ENCODE measurements at regions not wholly inside any gene's neighbourhood (a gene's known extent, or its start where the extent isn't known, plus 50 kb on each side); places are given as distances from the start of the nearest gene placed in this dataset.

GRCh38 chr15:36370731-36371112 lies 208.7 kb upstream of the CDIN1 start:
- no peaks in the 10 kb centered on the region for H3K36me3 ChIP-seq
- no peaks in the 10 kb centered on the region for H3K27me3 ChIP-seq
- no peaks in the 10 kb centered on the region for H3K9me3 ChIP-seq
- no peak overlapping the region for H3K27ac ChIP-seq
- H3K4me1 ChIP-seq, result no peaks in the 10 kb centered on the region
- no peak for DNase-seq (ENCODE audit: low spot score in 2 of 2)
- H3K4me3 ChIP-seq, result no peak overlapping the region
- TF ChIP-seq, protein P1, sequence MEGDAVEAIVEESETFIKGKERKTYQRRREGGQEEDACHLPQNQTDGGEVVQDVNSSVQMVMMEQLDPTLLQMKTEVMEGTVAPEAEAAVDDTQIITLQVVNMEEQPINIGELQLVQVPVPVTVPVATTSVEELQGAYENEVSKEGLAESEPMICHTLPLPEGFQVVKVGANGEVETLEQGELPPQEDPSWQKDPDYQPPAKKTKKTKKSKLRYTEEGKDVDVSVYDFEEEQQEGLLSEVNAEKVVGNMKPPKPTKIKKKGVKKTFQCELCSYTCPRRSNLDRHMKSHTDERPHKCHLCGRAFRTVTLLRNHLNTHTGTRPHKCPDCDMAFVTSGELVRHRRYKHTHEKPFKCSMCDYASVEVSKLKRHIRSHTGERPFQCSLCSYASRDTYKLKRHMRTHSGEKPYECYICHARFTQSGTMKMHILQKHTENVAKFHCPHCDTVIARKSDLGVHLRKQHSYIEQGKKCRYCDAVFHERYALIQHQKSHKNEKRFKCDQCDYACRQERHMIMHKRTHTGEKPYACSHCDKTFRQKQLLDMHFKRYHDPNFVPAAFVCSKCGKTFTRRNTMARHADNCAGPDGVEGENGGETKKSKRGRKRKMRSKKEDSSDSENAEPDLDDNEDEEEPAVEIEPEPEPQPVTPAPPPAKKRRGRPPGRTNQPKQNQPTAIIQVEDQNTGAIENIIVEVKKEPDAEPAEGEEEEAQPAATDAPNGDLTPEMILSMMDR (IDR thresholded peaks at IDR 0.05), result no peak
- TF ChIP-seq EP300 (IDR thresholded peaks at IDR 0.05), result no peak
- no peak for TF ChIP-seq POLR2A (IDR thresholded peaks at IDR 0.05)

DNA sequence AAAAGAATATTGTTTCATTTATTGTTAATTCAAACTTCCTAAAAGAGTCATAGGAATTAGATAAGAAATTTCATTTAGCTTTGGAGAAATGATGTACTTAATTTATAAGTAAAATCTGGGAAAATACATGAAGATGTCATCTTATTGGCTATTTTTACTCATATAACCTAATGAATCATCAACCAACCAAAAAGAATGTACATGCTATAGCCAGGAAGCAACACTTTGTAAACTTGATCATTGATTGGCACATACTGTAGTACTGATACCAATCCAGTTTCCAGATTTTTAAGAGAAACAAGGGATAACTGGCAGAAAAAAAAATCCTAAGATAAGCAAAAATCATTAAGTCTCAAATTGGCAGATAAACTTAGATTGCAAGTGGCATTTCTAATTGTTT lies 207.9 kb upstream of the CDIN1 start:
- no peak for DNase-seq (ENCODE audit: low spot score in 2 of 2)
- H3K4me1 ChIP-seq, result no peaks in the 10 kb centered on the region
- H3K4me3 ChIP-seq, result no peak overlapping the region
- no peaks in the 10 kb centered on the region for H3K9me3 ChIP-seq
- TF ChIP-seq, protein P1 (IDR thresholded peaks at IDR 0.05), result no peak
- TF ChIP-seq EP300 (IDR thresholded peaks at IDR 0.05) (no peak), POLR2A (IDR thresholded peaks at IDR 0.05) (no peak)
- H3K36me3 ChIP-seq, result no peaks in the 10 kb centered on the region
- H3K27me3 ChIP-seq, result no peaks in the 10 kb centered on the region
- H3K27ac ChIP-seq, result no peak overlapping the region

DNA sequence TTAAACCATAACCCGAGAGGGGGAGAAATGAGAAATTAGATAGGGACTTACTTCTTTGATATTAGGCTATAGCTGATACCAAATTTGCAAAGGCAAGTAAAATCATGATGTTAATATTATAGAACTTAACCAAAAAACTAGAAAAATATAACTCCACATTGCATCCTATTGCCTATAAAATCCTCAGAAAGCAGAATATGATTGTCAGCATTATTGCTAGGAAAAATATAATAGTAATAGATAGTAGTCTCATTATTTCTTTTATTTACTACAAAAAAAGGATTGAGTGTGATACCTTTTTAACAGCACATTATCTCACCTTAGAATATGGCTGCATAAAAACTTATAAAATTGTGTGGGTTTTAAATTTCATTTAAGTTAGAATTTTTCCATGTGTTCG lies 206.5 kb upstream of the CDIN1 start:
- Histone ChIP-seq H3K4me3 (no peak overlapping the region), H3K4me1 (no peaks in the 10 kb centered on the region), H3K27me3 (no peaks in the 10 kb centered on the region), H3K36me3 (no peaks in the 10 kb centered on the region), H3K27ac (no peak overlapping the region), H3K9me3 (no peaks in the 10 kb centered on the region)
- no peak for TF ChIP-seq EP300 (IDR thresholded peaks at IDR 0.05)
- TF ChIP-seq, protein P1 (IDR thresholded peaks at IDR 0.05), result no peak
- TF ChIP-seq POLR2A (IDR thresholded peaks at IDR 0.05), result no peak
- 88 to 89% methylated on average over 2 of the region's 2 CpGs for WGBS, 2 donors
- DNase-seq (ENCODE audit: low spot score in 2 of 2), result no peak

- DNase-seq (ENCODE audit: low spot score in 2 of 2), result no peak
- Histone ChIP-seq H3K36me3 (no peaks in the 10 kb centered on the region), H3K27me3 (no peaks in the 10 kb centered on the region), H3K9me3 (no peaks in the 10 kb centered on the region), H3K4me1 (no peaks in the 10 kb centered on the region), H3K4me3 (no peak overlapping the region), H3K27ac (no peak overlapping the region)
- TF ChIP-seq, protein P1 (IDR thresholded peaks at IDR 0.05), result no peak
- TF ChIP-seq POLR2A (IDR thresholded peaks at IDR 0.05) (no peak), EP300 (IDR thresholded peaks at IDR 0.05) (no peak)
- WGBS, 2 donors, result 51 to 57% methylated on average over 3 of the region's 3 CpGs
Observed at GRCh38 chr15:36373550-36373949, 205.9 kb upstream of the CDIN1 start.

- Histone ChIP-seq H3K27me3 (no peaks in the 10 kb centered on the region), H3K4me1 (no peaks in the 10 kb centered on the region), H3K36me3 (no peaks in the 10 kb centered on the region), H3K27ac (no peak overlapping the region), H3K4me3 (no peak overlapping the region), H3K9me3 (no peaks in the 10 kb centered on the region)
- TF ChIP-seq POLR2A (IDR thresholded peaks at IDR 0.05) (no peak), EP300 (IDR thresholded peaks at IDR 0.05) (no peak)
- TF ChIP-seq, protein P1 (IDR thresholded peaks at IDR 0.05), result no peak
- DNase-seq (ENCODE audit: low spot score in 2 of 2), result no peak
Observed at GRCh38 chr15:36389107-36389506, 190.3 kb upstream of the CDIN1 start.

All from tibial nerve (tissue), 4 donors.